ENCODE measurements at regions not wholly inside any gene's neighbourhood (a gene's known extent, or its start where the extent isn't known, plus 50 kb on each side); places are given as distances from the start of the nearest gene placed in this dataset.

GRCh38 chr6:12534069-12534853 lies 182.3 kb upstream of the PHACTR1 start:
- Histone ChIP-seq H3K4me3 (no peak overlapping the region), H3K27me3 (no peaks in the 10 kb centered on the region), H3K36me3 (ENCODE audit: low read depth, missing control alignments) (no peaks in the 10 kb centered on the region), H3K27ac (no peak overlapping the region), H3K9me3 (no peaks in the 10 kb centered on the region), H3K4me1 (no peaks in the 10 kb centered on the region)
- TF ChIP-seq CTCF (IDR thresholded peaks at IDR 0.05) (no peak), POLR2A (IDR thresholded peaks at IDR 0.05) (no peak)
- DNase-seq: no peak
- intact Hi-C loops (cut with DNase I; ENCODE audit: low total_unique reads): no loop called here
- 81 to 89% methylated on average over 4 of the region's 4 CpGs for WGBS, 2 donors

- WGBS, 2 donors: 76 to 87% methylated on average over 3 of the region's 3 CpGs
- no peak for DNase-seq
- Histone ChIP-seq H3K27ac (no peak overlapping the region), H3K4me3 (no peak overlapping the region), H3K36me3 (ENCODE audit: low read depth, missing control alignments) (no peaks in the 10 kb centered on the region), H3K27me3 (no peaks in the 10 kb centered on the region), H3K9me3 (no peaks in the 10 kb centered on the region), H3K4me1 (no peaks in the 10 kb centered on the region)
- TF ChIP-seq POLR2A (IDR thresholded peaks at IDR 0.05) (no peak), CTCF (IDR thresholded peaks at IDR 0.05) (no peak)
- intact Hi-C loops (cut with DNase I; ENCODE audit: low total_unique reads): no loop called here
Measured at GRCh38 chr6:12535586-12536314, 180.8 kb upstream of the PHACTR1 start.

- DNase-seq: no peak
Measured at GRCh38 chr6:12536416-12536815, 180.2 kb upstream of the PHACTR1 start.

GRCh38 chr6:12537389-12537788 lies 179.2 kb upstream of the PHACTR1 start:
- intact Hi-C loops (cut with DNase I; ENCODE audit: low total_unique reads): no loop called here
- H3K4me1 ChIP-seq: no peaks in the 10 kb centered on the region
- no peak for DNase-seq
- H3K4me3 ChIP-seq: no peak overlapping the region
- no peaks in the 10 kb centered on the region for H3K27me3 ChIP-seq
- H3K9me3 ChIP-seq: no peaks in the 10 kb centered on the region
- no peaks in the 10 kb centered on the region for H3K36me3 ChIP-seq (ENCODE audit: low read depth, missing control alignments)
- 30 to 35% methylated on average over 5 of the region's 5 CpGs for WGBS, 2 donors
- TF ChIP-seq CTCF (IDR thresholded peaks at IDR 0.05) (no peak), POLR2A (IDR thresholded peaks at IDR 0.05) (no peak)
- H3K27ac ChIP-seq: no peak overlapping the region

More at GRCh38 chr6:12536416-12536815, 180.2 kb upstream of the PHACTR1 start:
- H3K4me1 ChIP-seq: no peaks in the 10 kb centered on the region
- intact Hi-C loops (cut with DNase I; ENCODE audit: low total_unique reads): no loop called here
- H3K36me3 ChIP-seq (ENCODE audit: low read depth, missing control alignments): no peaks in the 10 kb centered on the region
- no peak overlapping the region for H3K4me3 ChIP-seq
- 84 to 88% methylated on average over 5 of the region's 5 CpGs for WGBS, 2 donors
- no peaks in the 10 kb centered on the region for H3K9me3 ChIP-seq
- H3K27ac ChIP-seq: no peak overlapping the region
- TF ChIP-seq CTCF (IDR thresholded peaks at IDR 0.05) (no peak), POLR2A (IDR thresholded peaks at IDR 0.05) (no peak)
- no peaks in the 10 kb centered on the region for H3K27me3 ChIP-seq

All from testis (tissue), 2 donors.